ENCODE measurements at regions not wholly inside any gene's neighbourhood (a gene's known extent, or its start where the extent isn't known, plus 50 kb on each side); places are given as distances from the start of the nearest gene placed in this dataset.

DNA sequence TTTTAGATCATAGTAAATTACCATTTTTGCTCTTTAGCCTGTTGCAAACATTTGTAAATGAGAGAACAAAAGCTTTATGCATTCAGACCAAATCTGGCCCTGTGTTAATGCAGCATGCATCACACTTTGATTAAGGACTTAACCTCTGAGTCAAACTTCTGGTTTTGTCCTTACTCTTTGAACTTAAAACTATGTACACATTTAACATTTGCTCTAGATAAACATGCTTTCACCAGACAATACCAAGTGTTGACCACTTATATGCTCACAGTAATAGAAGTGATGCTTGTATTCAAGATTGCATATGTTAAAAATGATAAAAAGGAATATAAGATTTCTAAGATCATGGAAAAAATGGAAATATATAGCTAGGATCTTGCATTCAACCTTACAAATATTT is 1095.3 kb downstream of the ADGRL2 start:
- Histone ChIP-seq H3K27me3 (ENCODE audit: control insufficient read depth in 1 of 2, insufficient read depth in 2 of 2, low read length in 2 of 2) (no peaks in the 10 kb centered on the region), H3K9me3 (ENCODE audit: control insufficient read depth in 1 of 2, insufficient read depth in 1 of 2, low read length in 2 of 2) (no peaks in the 10 kb centered on the region), H3K4me1 (ENCODE audit: insufficient read depth, low read length) (no peaks in the 10 kb centered on the region), H3K27ac (ENCODE audit: low read depth in 1 of 2, low read length in 2 of 2) (no peak overlapping the region), H3K36me3 (ENCODE audit: insufficient read depth, low read length) (no peaks in the 10 kb centered on the region), H3K4me3 (ENCODE audit: low read length) (no peak overlapping the region)
- Mint-ChIP-seq H3K27ac (no peak overlapping the region), H3K36me3 (ENCODE audit: low read depth) (no peaks in the 10 kb centered on the region), H3K9me3 (no peaks in the 10 kb centered on the region), H3K4me3 (no peak overlapping the region), H3K27me3 (no peaks in the 10 kb centered on the region), H3K4me1 (ENCODE audit: low read depth) (no peaks in the 10 kb centered on the region)
- TF ChIP-seq, protein P1, sequence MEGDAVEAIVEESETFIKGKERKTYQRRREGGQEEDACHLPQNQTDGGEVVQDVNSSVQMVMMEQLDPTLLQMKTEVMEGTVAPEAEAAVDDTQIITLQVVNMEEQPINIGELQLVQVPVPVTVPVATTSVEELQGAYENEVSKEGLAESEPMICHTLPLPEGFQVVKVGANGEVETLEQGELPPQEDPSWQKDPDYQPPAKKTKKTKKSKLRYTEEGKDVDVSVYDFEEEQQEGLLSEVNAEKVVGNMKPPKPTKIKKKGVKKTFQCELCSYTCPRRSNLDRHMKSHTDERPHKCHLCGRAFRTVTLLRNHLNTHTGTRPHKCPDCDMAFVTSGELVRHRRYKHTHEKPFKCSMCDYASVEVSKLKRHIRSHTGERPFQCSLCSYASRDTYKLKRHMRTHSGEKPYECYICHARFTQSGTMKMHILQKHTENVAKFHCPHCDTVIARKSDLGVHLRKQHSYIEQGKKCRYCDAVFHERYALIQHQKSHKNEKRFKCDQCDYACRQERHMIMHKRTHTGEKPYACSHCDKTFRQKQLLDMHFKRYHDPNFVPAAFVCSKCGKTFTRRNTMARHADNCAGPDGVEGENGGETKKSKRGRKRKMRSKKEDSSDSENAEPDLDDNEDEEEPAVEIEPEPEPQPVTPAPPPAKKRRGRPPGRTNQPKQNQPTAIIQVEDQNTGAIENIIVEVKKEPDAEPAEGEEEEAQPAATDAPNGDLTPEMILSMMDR (IDR thresholded peaks at IDR 0.05), result no peak
- ATAC-seq (ENCODE audit: poor library complexity), result no peak
- intact Hi-C loops (cut with DNase I, micrococcal nuclease), result no loop called here
- POLR2A ChIA-PET, result no interaction called here
- DNase-seq, result no peak
- CTCF ChIA-PET, result interaction anchor here (1.1 kb wide), 1 partner anchor 12 kb away, joined by 3 read pairs; no protein-coding TSS in a partner anchor

DNA sequence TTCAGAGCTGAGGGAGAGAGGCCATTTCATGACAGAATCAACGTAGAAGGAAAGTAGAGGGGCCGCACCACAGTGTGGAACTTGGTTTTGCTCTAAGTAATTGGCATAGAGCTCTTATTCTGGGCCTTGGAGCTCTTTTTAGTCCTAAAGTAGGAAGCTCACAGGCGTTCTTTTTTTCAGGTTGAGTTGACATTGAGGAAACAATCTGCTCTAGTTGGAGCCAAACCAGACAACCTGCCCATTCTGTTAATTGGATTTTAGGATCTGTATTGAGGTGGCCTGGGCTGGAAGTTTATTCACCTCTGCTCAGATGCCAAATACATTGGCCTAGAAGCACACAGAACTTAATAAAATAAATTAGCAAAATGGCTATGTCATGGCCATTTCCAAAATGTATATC is 1093.9 kb downstream of the ADGRL2 start:
- ChIA-PET CTCF (no interaction called here), POLR2A (no interaction called here)
- no peaks in the 10 kb centered on the region for H3K36me3 Mint-ChIP-seq (ENCODE audit: low read depth)
- DNase-seq (no peak), ATAC-seq (ENCODE audit: poor library complexity) (no peak)
- H3K4me1 Mint-ChIP-seq (ENCODE audit: low read depth), result no peaks in the 10 kb centered on the region
- Histone ChIP-seq H3K4me3 (ENCODE audit: low read length) (no peak overlapping the region), H3K27ac (ENCODE audit: low read depth in 1 of 2, low read length in 2 of 2) (no peak overlapping the region), H3K27me3 (ENCODE audit: control insufficient read depth in 1 of 2, insufficient read depth in 2 of 2, low read length in 2 of 2) (no peaks in the 10 kb centered on the region), H3K4me1 (ENCODE audit: insufficient read depth, low read length) (no peaks in the 10 kb centered on the region), H3K9me3 (ENCODE audit: control insufficient read depth in 1 of 2, insufficient read depth in 1 of 2, low read length in 2 of 2) (no peaks in the 10 kb centered on the region), H3K36me3 (ENCODE audit: insufficient read depth, low read length) (no peaks in the 10 kb centered on the region)
- no peak overlapping the region for H3K4me3 Mint-ChIP-seq
- TF ChIP-seq, protein P1 (IDR thresholded peaks at IDR 0.05), result no peak
- H3K9me3 Mint-ChIP-seq, result no peaks in the 10 kb centered on the region
- no peaks in the 10 kb centered on the region for H3K27me3 Mint-ChIP-seq
- intact Hi-C loops (cut with DNase I, micrococcal nuclease), result no loop called here
- no peak overlapping the region for H3K27ac Mint-ChIP-seq

DNA sequence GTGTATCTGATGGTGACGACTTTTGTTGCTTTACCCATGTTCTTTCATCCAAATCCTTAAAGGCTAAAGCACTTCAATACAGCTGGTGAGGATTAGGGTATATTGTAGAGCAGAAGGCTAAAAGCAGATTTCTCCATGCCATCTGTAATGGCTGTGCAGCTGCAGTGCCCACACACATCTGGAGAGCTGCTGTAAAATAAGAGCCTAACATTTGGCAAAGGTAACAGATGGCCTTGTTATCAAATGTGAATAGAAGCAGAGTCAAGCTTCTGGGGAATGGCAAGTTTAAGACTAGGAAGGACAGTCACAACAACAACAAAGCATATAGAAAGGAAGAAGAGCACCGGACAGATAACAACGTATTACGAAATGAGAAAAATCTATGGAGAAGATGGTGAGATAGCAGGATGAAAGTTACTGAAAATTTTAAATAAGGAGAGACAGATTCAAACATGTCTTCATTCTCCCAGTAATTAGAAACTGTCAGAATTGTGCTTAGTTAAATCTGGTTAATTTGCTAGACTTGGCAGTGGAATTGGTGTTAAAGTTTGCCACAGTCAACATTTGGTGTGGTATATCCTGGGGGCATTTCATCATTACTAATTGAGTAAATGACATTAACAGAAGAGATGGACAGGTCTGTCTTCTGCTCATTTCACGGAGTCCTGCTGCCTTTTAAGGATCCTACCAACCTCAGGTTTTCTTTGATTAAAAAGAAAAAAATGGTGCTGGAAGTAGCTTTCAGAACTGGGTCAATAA is 1093.2 kb downstream of the ADGRL2 start:
- intact Hi-C loops (cut with DNase I, micrococcal nuclease), result no loop called here
- no peak overlapping the region for H3K27ac Mint-ChIP-seq

More for the DNA sequence above, 1093.2 kb downstream of the ADGRL2 start:
- no peaks in the 10 kb centered on the region for H3K9me3 Mint-ChIP-seq
- CTCF ChIA-PET, result no interaction called here
- DNase-seq, result no peak
- POLR2A ChIA-PET, result no interaction called here
- ATAC-seq (ENCODE audit: poor library complexity), result no peak
- H3K9me3 ChIP-seq (ENCODE audit: control insufficient read depth in 1 of 2, insufficient read depth in 1 of 2, low read length in 2 of 2), result no peaks in the 10 kb centered on the region
- no peak overlapping the region for H3K4me3 Mint-ChIP-seq
- H3K4me1 Mint-ChIP-seq (ENCODE audit: low read depth), result no peaks in the 10 kb centered on the region
- no peaks in the 10 kb centered on the region for H3K4me1 ChIP-seq (ENCODE audit: insufficient read depth, low read length)
- no peaks in the 10 kb centered on the region for H3K36me3 Mint-ChIP-seq (ENCODE audit: low read depth)
- TF ChIP-seq, protein P1 (IDR thresholded peaks at IDR 0.05), result no peak
- no peak overlapping the region for H3K4me3 ChIP-seq (ENCODE audit: low read length)
- no peaks in the 10 kb centered on the region for H3K27me3 ChIP-seq (ENCODE audit: control insufficient read depth in 1 of 2, insufficient read depth in 2 of 2, low read length in 2 of 2)
- H3K27ac ChIP-seq (ENCODE audit: low read depth in 1 of 2, low read length in 2 of 2), result no peak overlapping the region
- no peaks in the 10 kb centered on the region for H3K36me3 ChIP-seq (ENCODE audit: insufficient read depth, low read length)
- no peaks in the 10 kb centered on the region for H3K27me3 Mint-ChIP-seq
